Activated naive CD4-positive, alpha-beta T cell treated with anti-CD3 and anti-CD28 coated beads for 36 hours (primary cell): ENCODE measurements at regions not wholly inside any gene's neighbourhood (a gene's known extent, or its start where the extent isn't known, plus 50 kb on each side); places are given as distances from the start of the nearest gene placed in this dataset.
A peak's percentile ranks its signal among the peaks of the same experiment; 100 is the strongest.

Experiments used
- CTCF ChIA-PET: fragments of 350-600 bp; sonication (Branson Sonifier 250); formaldehyde crosslinking; loops from one replicate; lab custom pipeline; 2021; ENCODE audit warnings: antibody characterized with exemption; lab: Charles Lee
- DNase-seq: peaks from one replicate; pipeline ENCODE4 v3.0.0-alpha.2; 2020
- H3K27ac Mint-ChIP-seq: one replicate; pipeline ENCODE4 v1.8.0; 2021; ENCODE audit warnings: mild to moderate bottlenecking, mixed read lengths
- H3K27me3 Mint-ChIP-seq: one replicate; pipeline ENCODE4 v1.8.0; 2021; ENCODE audit warnings: low read depth, mixed read lengths
- H3K36me3 Mint-ChIP-seq: one replicate; pipeline ENCODE4 v1.8.0; 2021; ENCODE audit warnings: low read depth, mixed read lengths
- H3K4me1 Mint-ChIP-seq: one replicate; pipeline ENCODE4 v1.8.0; 2021; ENCODE audit warnings: low read depth, mixed read lengths
- H3K4me3 Mint-ChIP-seq: one replicate; pipeline ENCODE4 v1.8.0; 2021; ENCODE audit warnings: mild to moderate bottlenecking, moderate library complexity, mixed read lengths
- H3K9me3 Mint-ChIP-seq: one replicate; pipeline ENCODE4 v1.8.0; 2021; ENCODE audit warnings: mixed read lengths
- intact Hi-C: fragments of 100-400 bp; cut with micrococcal nuclease; formaldehyde crosslinking; loops from one replicate; pipeline ENCODE4 v1.15.1; 2023

- CTCF ChIA-PET, result no interaction called here
- intact Hi-C loops, result no loop called here
- H3K4me3 Mint-ChIP-seq, result no peak overlapping the region
- no peak overlapping the region for H3K27ac Mint-ChIP-seq
- H3K9me3 Mint-ChIP-seq, result no peaks in the 10 kb centered on the region
- no peaks in the 10 kb centered on the region for H3K36me3 Mint-ChIP-seq
- no peaks in the 10 kb centered on the region for H3K27me3 Mint-ChIP-seq
- no peaks in the 10 kb centered on the region for H3K4me1 Mint-ChIP-seq
- no peak for DNase-seq
Measured at GRCh38 chr18:22691946-22692710, 241.0 kb upstream of the RBBP8 start.

GRCh38 chr18:22694954-22695353, 238.2 kb upstream of the RBBP8 start:
- Mint-ChIP-seq H3K27ac (no peak overlapping the region), H3K4me3 (no peak overlapping the region), H3K36me3 (no peaks in the 10 kb centered on the region), H3K27me3 (peaks cover 5% of the 10 kb centered on the region), H3K4me1 (no peaks in the 10 kb centered on the region), H3K9me3 (no peaks in the 10 kb centered on the region)
- intact Hi-C loops, result no loop called here
- CTCF ChIA-PET, result no interaction called here
- no peak for DNase-seq

GRCh38 chr18:22695674-22696073, 237.5 kb upstream of the RBBP8 start:
- intact Hi-C loops, result no loop called here
- H3K4me1 Mint-ChIP-seq, result no peaks in the 10 kb centered on the region
- CTCF ChIA-PET, result no interaction called here
- no peak for DNase-seq
- no peak overlapping the region for H3K4me3 Mint-ChIP-seq
- H3K27ac Mint-ChIP-seq, result no peak overlapping the region
- peaks cover 8% of the 10 kb centered on the region for H3K27me3 Mint-ChIP-seq
- no peaks in the 10 kb centered on the region for H3K9me3 Mint-ChIP-seq
- H3K36me3 Mint-ChIP-seq, result no peaks in the 10 kb centered on the region

DNA sequence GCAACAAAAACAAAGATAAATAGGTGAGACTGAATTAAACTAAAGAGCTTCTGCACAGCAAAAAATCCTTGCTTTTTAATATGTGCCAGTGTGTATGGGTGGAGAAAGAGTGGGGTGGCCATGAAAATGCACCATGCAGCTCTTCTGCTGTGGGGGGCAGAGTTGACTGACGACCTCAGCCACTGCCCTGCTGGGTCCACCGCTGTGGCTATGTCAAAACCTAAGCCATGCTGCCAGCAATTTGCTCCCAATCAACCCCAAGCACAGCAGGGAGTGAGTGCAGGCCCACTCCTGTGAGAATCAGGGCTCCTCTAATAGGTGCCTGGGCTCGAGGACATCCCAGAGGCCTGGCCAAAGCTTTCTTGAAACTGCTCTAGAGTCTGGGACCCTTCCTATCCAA, 235.6 kb upstream of the RBBP8 start:
- no peak overlapping the region for H3K4me3 Mint-ChIP-seq

GRCh38 chr18:22698711-22699110, 234.4 kb upstream of the RBBP8 start:
- Mint-ChIP-seq H3K4me3 (no peak overlapping the region), H3K36me3 (no peaks in the 10 kb centered on the region), H3K4me1 (no peaks in the 10 kb centered on the region), H3K27ac (no peak overlapping the region), H3K9me3 (no peaks in the 10 kb centered on the region), H3K27me3 (peaks cover 9% of the 10 kb centered on the region)
- DNase-seq, result no peak
- CTCF ChIA-PET, result no interaction called here
- intact Hi-C loops, result no loop called here

More for the DNA sequence above, 235.6 kb upstream of the RBBP8 start:
- Mint-ChIP-seq H3K36me3 (no peaks in the 10 kb centered on the region), H3K27ac (no peak overlapping the region), H3K4me1 (no peaks in the 10 kb centered on the region), H3K27me3 (peaks cover 8% of the 10 kb centered on the region), H3K9me3 (no peaks in the 10 kb centered on the region)
- intact Hi-C loops, result no loop called here
- DNase-seq, result no peak
- CTCF ChIA-PET, result no interaction called here

GRCh38 chr18:22699629-22700028, 233.5 kb upstream of the RBBP8 start:
- no peaks in the 10 kb centered on the region for H3K9me3 Mint-ChIP-seq
- DNase-seq, result no peak
- no peaks in the 10 kb centered on the region for H3K4me1 Mint-ChIP-seq
- CTCF ChIA-PET, result no interaction called here
- intact Hi-C loops, result loop anchor here (10.0 kb wide), 3 partner anchors 145 to 955 kb away; partner anchors contain the start of gene MIB1
- H3K4me3 Mint-ChIP-seq, result no peak overlapping the region
- H3K27me3 Mint-ChIP-seq, result peaks cover 11% of the 10 kb centered on the region
- no peaks in the 10 kb centered on the region for H3K36me3 Mint-ChIP-seq
- H3K27ac Mint-ChIP-seq, result no peak overlapping the region

DNA sequence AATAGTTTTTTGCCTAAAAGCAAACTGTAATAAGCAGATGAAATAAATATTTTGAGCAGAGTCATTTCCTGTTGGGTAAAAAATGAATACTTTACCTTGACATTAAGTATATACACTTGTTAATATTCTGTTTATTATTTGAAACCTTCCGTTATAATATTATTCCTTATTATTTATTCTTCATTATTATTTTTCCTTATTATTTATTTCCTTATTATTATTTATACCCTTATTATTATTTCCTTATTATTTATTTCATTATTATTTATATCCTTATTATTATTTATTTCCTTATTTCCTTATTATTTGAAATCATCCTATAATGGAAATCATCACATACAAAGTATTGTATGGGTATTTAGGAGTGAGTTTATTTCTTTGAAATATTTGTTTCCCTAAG, 232.2 kb upstream of the RBBP8 start:
- CTCF ChIA-PET, result no interaction called here
- no peaks in the 10 kb centered on the region for H3K9me3 Mint-ChIP-seq
- no peaks in the 10 kb centered on the region for H3K36me3 Mint-ChIP-seq
- intact Hi-C loops, result loop anchor here (10.0 kb wide), 3 partner anchors 146 to 956 kb away; partner anchors contain the start of gene MIB1
- peaks cover 11% of the 10 kb centered on the region for H3K27me3 Mint-ChIP-seq
- H3K27ac Mint-ChIP-seq, result no peak overlapping the region
- DNase-seq, result no peak
- H3K4me1 Mint-ChIP-seq, result no peaks in the 10 kb centered on the region
- no peak overlapping the region for H3K4me3 Mint-ChIP-seq

DNA sequence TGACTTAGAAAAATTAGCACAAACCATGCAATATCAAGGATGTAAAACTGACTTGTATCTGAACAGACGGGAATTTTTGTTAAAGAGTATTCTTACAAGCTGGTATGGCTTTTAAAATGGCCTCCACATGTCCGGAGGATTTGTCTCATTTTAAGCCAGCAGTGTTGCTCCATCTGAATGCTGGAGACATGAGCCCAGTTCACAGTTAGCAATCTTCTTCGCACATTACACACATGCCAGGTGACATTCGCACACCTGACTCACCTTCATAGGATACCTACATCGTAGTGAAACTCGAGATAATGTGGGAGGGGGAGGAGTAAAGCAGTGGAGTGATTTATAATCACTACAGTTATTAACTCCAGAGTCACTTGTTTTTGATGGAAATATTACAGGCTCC, 231.8 kb upstream of the RBBP8 start:
- CTCF ChIA-PET, result no interaction called here
- intact Hi-C loops, result loop anchor here (10.0 kb wide), 3 partner anchors 147 to 957 kb away; partner anchors contain the start of gene MIB1
- no peak overlapping the region for H3K4me3 Mint-ChIP-seq
- H3K27ac Mint-ChIP-seq, result no peak overlapping the region
- no peaks in the 10 kb centered on the region for H3K9me3 Mint-ChIP-seq
- H3K36me3 Mint-ChIP-seq, result no peaks in the 10 kb centered on the region
- no peaks in the 10 kb centered on the region for H3K4me1 Mint-ChIP-seq
- peaks cover 11% of the 10 kb centered on the region for H3K27me3 Mint-ChIP-seq
- DNase-seq, result no peak

DNA sequence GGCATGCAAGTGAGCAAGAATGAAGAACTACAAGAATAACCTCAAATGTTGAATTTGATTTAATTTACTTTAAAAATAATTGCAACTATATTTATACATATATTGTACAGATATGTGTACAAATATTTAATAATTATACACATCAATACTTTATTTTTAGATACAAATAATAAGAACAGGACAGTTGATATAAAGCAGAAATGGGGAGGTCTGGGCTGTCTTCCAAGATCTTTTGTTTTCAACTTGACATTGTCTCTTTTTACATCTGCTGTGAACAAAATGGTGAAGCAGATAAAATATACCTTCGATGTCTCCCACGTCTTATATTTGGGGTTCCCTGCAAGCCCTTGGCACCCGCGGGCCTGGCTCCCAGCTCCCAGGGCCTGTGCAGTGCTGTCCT, 231.3 kb upstream of the RBBP8 start:
- no peak for DNase-seq
- intact Hi-C loops, result loop anchor here (10.0 kb wide), 3 partner anchors 147 to 957 kb away; partner anchors contain the start of gene MIB1
- Mint-ChIP-seq H3K27ac (no peak overlapping the region), H3K27me3 (peaks cover 11% of the 10 kb centered on the region), H3K4me1 (no peaks in the 10 kb centered on the region), H3K4me3 (no peak overlapping the region), H3K36me3 (no peaks in the 10 kb centered on the region), H3K9me3 (no peaks in the 10 kb centered on the region)
- CTCF ChIA-PET, result no interaction called here

GRCh38 chr18:22702806-22703205, 230.3 kb upstream of the RBBP8 start:
- Mint-ChIP-seq H3K27me3 (peaks cover 10% of the 10 kb centered on the region), H3K9me3 (no peaks in the 10 kb centered on the region), H3K36me3 (no peaks in the 10 kb centered on the region), H3K4me1 (no peaks in the 10 kb centered on the region), H3K4me3 (no peak overlapping the region), H3K27ac (no peak overlapping the region)
- CTCF ChIA-PET, result interaction anchor here (1.0 kb wide), 1 partner anchor 62 kb away, joined by 3 read pairs; no protein-coding TSS in a partner anchor
- intact Hi-C loops, result loop anchor here (10.0 kb wide), 3 partner anchors 148 to 958 kb away; partner anchors contain the start of gene MIB1
- no peak for DNase-seq

GRCh38 chr18:22703883-22704585, 229.1 kb upstream of the RBBP8 start:
- Mint-ChIP-seq H3K4me1 (no peaks in the 10 kb centered on the region), H3K4me3 (no peak overlapping the region), H3K27ac (no peak overlapping the region), H3K36me3 (no peaks in the 10 kb centered on the region), H3K27me3 (peaks cover 6% of the 10 kb centered on the region), H3K9me3 (no peaks in the 10 kb centered on the region)
- CTCF ChIA-PET, result interaction anchor here (0.6 to 1.3 kb wide), 4 partner anchors 30 to 490 kb away, joined by 3 to 5 read pairs (median 3); no protein-coding TSS in a partner anchor
- intact Hi-C loops, result loop anchor here (2.0 to 10.0 kb wide), 4 partner anchors 149 to 959 kb away; partner anchors contain the start of genes GATA6 and MIB1
- peak; percentile 13 for DNase-seq

DNA sequence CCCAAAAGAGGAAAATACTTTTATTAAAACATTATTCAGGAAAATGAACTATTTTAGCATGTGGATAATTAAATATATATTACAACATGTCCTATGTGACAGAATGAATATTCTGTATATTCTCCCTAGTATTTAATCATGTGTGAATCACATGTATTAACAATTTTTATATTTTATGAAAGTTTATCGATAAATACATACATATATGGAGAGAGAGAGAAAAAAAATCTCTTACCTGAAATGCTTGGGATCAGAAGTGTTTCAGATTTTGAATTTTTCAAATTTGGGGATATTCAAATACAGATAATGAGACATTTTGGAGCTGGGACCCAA, 228.6 kb upstream of the RBBP8 start:
- CTCF ChIA-PET, result interaction anchor here (1.0 to 1.3 kb wide), 2 partner anchors 62 to 101 kb away, joined by 3 read pairs; no protein-coding TSS in a partner anchor
- intact Hi-C loops, result loop anchor here (2.0 to 10.0 kb wide), 4 partner anchors 150 to 960 kb away; partner anchors contain the start of genes GATA6 and MIB1

More for the DNA sequence above, 228.6 kb upstream of the RBBP8 start:
- DNase-seq, result no peak
- peaks cover 6% of the 10 kb centered on the region for H3K27me3 Mint-ChIP-seq
- no peaks in the 10 kb centered on the region for H3K36me3 Mint-ChIP-seq
- no peaks in the 10 kb centered on the region for H3K4me1 Mint-ChIP-seq
- no peak overlapping the region for H3K27ac Mint-ChIP-seq
- no peak overlapping the region for H3K4me3 Mint-ChIP-seq
- H3K9me3 Mint-ChIP-seq, result no peaks in the 10 kb centered on the region
